ENCODE measurements at regions not wholly inside any gene's neighbourhood (a gene's known extent, or its start where the extent isn't known, plus 50 kb on each side); places are given as distances from the start of the nearest gene placed in this dataset.

GRCh38 chr18:44513233-44513632 is 167.5 kb upstream of the SETBP1 start:
- no peak for DNase-seq (ENCODE audit: extremely low read depth in 1 of 11, low read depth in 9 of 11, low spot score in 4 of 11)

- DNase-seq (ENCODE audit: extremely low read depth in 1 of 11, low read depth in 9 of 11, low spot score in 4 of 11), result no peak
Observed at GRCh38 chr18:44514106-44514505, 166.6 kb upstream of the SETBP1 start.

GRCh38 chr18:44514766-44515165 is 165.9 kb upstream of the SETBP1 start:
- DNase-seq (ENCODE audit: extremely low read depth in 1 of 11, low read depth in 9 of 11, low spot score in 4 of 11), result no peak

- DNase-seq (ENCODE audit: extremely low read depth in 1 of 11, low read depth in 9 of 11, low spot score in 4 of 11), result no peak
Observed at GRCh38 chr18:44516450-44516849, 164.2 kb upstream of the SETBP1 start.

- no peak for DNase-seq (ENCODE audit: extremely low read depth in 1 of 11, low read depth in 9 of 11, low spot score in 4 of 11)
Observed at GRCh38 chr18:44517136-44517535, 163.6 kb upstream of the SETBP1 start.

- DNase-seq (ENCODE audit: extremely low read depth in 1 of 11, low read depth in 9 of 11, low spot score in 4 of 11), result no peak
Observed at GRCh38 chr18:44518091-44518615, 162.5 kb upstream of the SETBP1 start.

GRCh38 chr18:44518666-44519065 is 162.0 kb upstream of the SETBP1 start:
- DNase-seq (ENCODE audit: extremely low read depth in 1 of 11, low read depth in 9 of 11, low spot score in 4 of 11), result no peak

GRCh38 chr18:44520981-44521667 is 159.6 kb upstream of the SETBP1 start:
- DNase-seq (ENCODE audit: extremely low read depth in 1 of 11, low read depth in 9 of 11, low spot score in 4 of 11), result no peak

- DNase-seq (ENCODE audit: extremely low read depth in 1 of 11, low read depth in 9 of 11, low spot score in 4 of 11), result no peak
Observed at GRCh38 chr18:44521668-44522022, 159.0 kb upstream of the SETBP1 start.

GRCh38 chr18:44526705-44527415 is 153.8 kb upstream of the SETBP1 start:
- no peak for DNase-seq (ENCODE audit: extremely low read depth in 1 of 11, low read depth in 9 of 11, low spot score in 4 of 11)

GRCh38 chr18:44533071-44533470 is 147.6 kb upstream of the SETBP1 start:
- no peak for DNase-seq (ENCODE audit: extremely low read depth in 1 of 11, low read depth in 9 of 11, low spot score in 4 of 11)

GRCh38 chr18:44536046-44536445 is 144.6 kb upstream of the SETBP1 start:
- no peak for DNase-seq (ENCODE audit: extremely low read depth in 1 of 11, low read depth in 9 of 11, low spot score in 4 of 11)

- no peak for DNase-seq (ENCODE audit: extremely low read depth in 1 of 11, low read depth in 9 of 11, low spot score in 4 of 11)
Observed at GRCh38 chr18:44536619-44537018, 144.1 kb upstream of the SETBP1 start.

GRCh38 chr18:44537526-44537925 is 143.2 kb upstream of the SETBP1 start:
- no peak for DNase-seq (ENCODE audit: extremely low read depth in 1 of 11, low read depth in 9 of 11, low spot score in 4 of 11)

- DNase-seq (ENCODE audit: extremely low read depth in 1 of 11, low read depth in 9 of 11, low spot score in 4 of 11), result no peak
Observed at GRCh38 chr18:44539926-44540325, 140.8 kb upstream of the SETBP1 start.

GRCh38 chr18:44541159-44541558 is 139.5 kb upstream of the SETBP1 start:
- DNase-seq (ENCODE audit: extremely low read depth in 1 of 11, low read depth in 9 of 11, low spot score in 4 of 11), result no peak

GRCh38 chr18:44541781-44542180 is 138.9 kb upstream of the SETBP1 start:
- DNase-seq (ENCODE audit: extremely low read depth in 1 of 11, low read depth in 9 of 11, low spot score in 4 of 11), result no peak

- DNase-seq (ENCODE audit: extremely low read depth in 1 of 11, low read depth in 9 of 11, low spot score in 4 of 11), result no peak
Observed at GRCh38 chr18:44543387-44543786, 137.3 kb upstream of the SETBP1 start.

- DNase-seq (ENCODE audit: extremely low read depth in 1 of 11, low read depth in 9 of 11, low spot score in 4 of 11), result no peak
Observed at GRCh38 chr18:44545359-44545985, 135.2 kb upstream of the SETBP1 start.

- no peak for DNase-seq (ENCODE audit: extremely low read depth in 1 of 11, low read depth in 9 of 11, low spot score in 4 of 11)
Observed at GRCh38 chr18:44546954-44547353, 133.7 kb upstream of the SETBP1 start.
